B cell (primary cell): ENCODE measurements at regions not wholly inside any gene's neighbourhood (a gene's known extent, or its start where the extent isn't known, plus 50 kb on each side); places are given as distances from the start of the nearest gene placed in this dataset.

Source experiments
- ATAC-seq: fragments of 200-7000 bp; cut with Tn5 transposase; one replicate; pipeline ENCODE4 v1.10.0; 2021; ENCODE audit warnings: low read depth, mild to moderate bottlenecking, moderate number of reproducible peaks, moderate library complexity
- CTCF ChIA-PET: fragments of 350-600 bp; sonication (Branson Sonifier 250); formaldehyde crosslinking; loops from one replicate; lab custom pipeline; 2021; ENCODE audit warnings: antibody characterized with exemption, inconsistent platforms; lab: Charles Lee
- POLR2A ChIA-PET: fragments of 350-600 bp; sonication (Branson Sonifier 250); formaldehyde crosslinking; loops from one replicate; lab custom pipeline; 2021; ENCODE audit warnings: antibody characterized with exemption; lab: Charles Lee
- DNase-seq: peaks from one replicate; pipeline ENCODE4 v3.0.0; 2013
- H2AFZ ChIP-seq: 2 replicates; pipeline ENCODE4 v1.6.1; 2012; ENCODE audit warnings: mild to moderate bottlenecking, low read depth, low read length; ENCODE audit not compliant: insufficient read depth, poor library complexity, severe bottlenecking
- H3K27ac ChIP-seq, 2 donors: 1 replicate in 1 of 2; 2 replicates in 1 of 2; pipeline ENCODE4 v1.5.1; 2012 to 2013; ENCODE audit warnings: low read length in 2 of 2, mild to moderate bottlenecking in 2 of 2, moderate library complexity in 1 of 2
- H3K27me3 ChIP-seq, 4 experiments: fragments of 200-600 bp in 1 of 4; sonication (generic) in 1 of 4; replicated peaks in 1 of 4; 1 replicate in 2 of 4; 2 replicates in 2 of 4; pipeline versions ENCODE4 v1.6.1 to v1.7.0; 2013 to 2016; ENCODE audit warnings: low read length in 3 of 4, mild to moderate bottlenecking in 2 of 4, mixed read lengths in 1 of 4, moderate library complexity in 1 of 4; ENCODE audit not compliant: insufficient read depth in 4 of 4, control insufficient read depth in 3 of 4; ENCODE audit errors: control extremely low read depth in 1 of 4
- H3K36me3 ChIP-seq, 2 experiments: replicated peaks in 1 of 2; 1 replicate in 1 of 2; 2 replicates in 1 of 2; pipeline versions ENCODE4 v1.6.1 to v1.7.1; 2013; ENCODE audit warnings: low read length in 1 of 2; ENCODE audit not compliant: insufficient read depth in 2 of 2, control insufficient read depth in 1 of 2; ENCODE audit errors: control extremely low read depth in 1 of 2, extremely low read depth in 1 of 2
- H3K4me1 ChIP-seq, 2 donors: fragments of 200-600 bp in 1 of 2; sonication (generic) in 1 of 2; 1 replicate in 1 of 2; 2 replicates in 1 of 2; pipeline versions ENCODE4 v1.5.1 to v1.6.1; 2013 to 2017; ENCODE audit warnings: low read length in 2 of 2; ENCODE audit not compliant: control insufficient read depth in 2 of 2, insufficient read depth in 2 of 2
- H3K4me2 ChIP-seq: replicated peaks from 2 replicates; pipeline ENCODE3; 2012; ENCODE audit warnings: mild to moderate bottlenecking, low read depth, low read length; ENCODE audit not compliant: poor library complexity, severe bottlenecking
- H3K4me3 ChIP-seq, 5 experiments: fragments of 200-600 bp in 1 of 5; sonication (generic) in 1 of 5; 1 replicate in 3 of 5; 2 replicates in 2 of 5; pipeline versions ENCODE4 v1.5.1 to v1.7.0; 2011 to 2016; ENCODE audit warnings: low read length in 4 of 5, mild to moderate bottlenecking in 4 of 5, low read depth in 2 of 5, control low read depth in 1 of 5, moderate library complexity in 1 of 5; ENCODE audit not compliant: insufficient read depth in 1 of 5; ENCODE audit errors: control extremely low read depth in 1 of 5, extremely low read depth in 1 of 5
- H3K79me2 ChIP-seq: fragments of 200-600 bp; sonication (generic); one replicate; pipeline ENCODE4 v1.6.0; 2016; ENCODE audit warnings: low read length; ENCODE audit not compliant: control insufficient read depth, insufficient read depth
- H3K9ac ChIP-seq: fragments of 200-600 bp; sonication (generic); 2 replicates; pipeline ENCODE4 v1.6.1; 2017; ENCODE audit warnings: mild to moderate bottlenecking, low read length, moderate library complexity
- H3K9me3 ChIP-seq, 3 donors: one replicate each; pipeline versions ENCODE4 v1.6.1 to v1.7.1; 2013; ENCODE audit warnings: low read length in 2 of 3; ENCODE audit not compliant: control insufficient read depth in 2 of 3, insufficient read depth in 1 of 3; ENCODE audit errors: control extremely low read depth in 1 of 3
- H4K20me1 ChIP-seq: 2 replicates; pipeline ENCODE4 v1.6.0; 2012; ENCODE audit warnings: mild to moderate bottlenecking, low read length; ENCODE audit not compliant: insufficient read depth, control insufficient read depth, poor library complexity, severe bottlenecking
- H3K27ac Mint-ChIP-seq: one replicate; pipeline ENCODE4 v1.8.0; 2021; ENCODE audit warnings: mixed read lengths
- H3K27me3 Mint-ChIP-seq: one replicate; pipeline ENCODE4 v1.8.0; 2021; ENCODE audit warnings: mixed read lengths
- H3K4me1 Mint-ChIP-seq: one replicate; pipeline ENCODE4 v1.8.0; 2021; ENCODE audit warnings: mixed read lengths
- H3K4me3 Mint-ChIP-seq: one replicate; pipeline ENCODE4 v1.8.0; 2021; ENCODE audit warnings: mixed read lengths
- H3K9me3 Mint-ChIP-seq: one replicate; pipeline ENCODE4 v1.8.0; 2022; ENCODE audit warnings: mixed read lengths; ENCODE audit not compliant: insufficient read depth
- CTCF ChIP-seq: fragments of 200-600 bp; IDR thresholded peaks from one replicate; pipeline ENCODE4 v1.8.0; 2022; ENCODE audit warnings: antibody characterized with exemption, mild to moderate bottlenecking
- EZH2 ChIP-seq: IDR thresholded peaks from 2 replicates; pipeline ENCODE4 v1.6.1; 2012; ENCODE audit warnings: borderline replicate concordance, low read depth, mild to moderate bottlenecking, moderate library complexity, low read length; ENCODE audit not compliant: insufficient read depth, poor library complexity, severe bottlenecking
- WGBS: methylation state at CpG from one replicate; pipeline ENCODE4 v1.1.5; 2013; ENCODE audit warnings: missing lambda C conversion rate; ENCODE audit not compliant: insufficient coverage; 5-methylcytosine and 5-hydroxymethylcytosine counted together
- intact Hi-C: fragments of 100-400 bp; cut with micrococcal nuclease; formaldehyde crosslinking; loops from one replicate; pipeline ENCODE4 v1.10.0; 2022

GRCh38 chr5:74304536-74304935, 336.0 kb downstream of the ENC1 start:
- Histone ChIP-seq H3K9ac (no peak overlapping the region), H3K36me3 (no peaks in the 10 kb centered on the region), H3K4me2 (no peak overlapping the region), H3K9me3 (no peaks in the 10 kb centered on the region), H4K20me1 (no peaks in the 10 kb centered on the region), H3K27me3 (peaks cover 0 to 4% (median under 1%) of the 10 kb centered on the region in 4 experiments), H3K79me2 (no peaks in the 10 kb centered on the region), H2AFZ (no peak overlapping the region), H3K27ac (no peak overlapping the region), H3K4me1 (no peaks in the 10 kb centered on the region), H3K4me3 (no peak overlapping the region)
- ATAC-seq: no peak
- CTCF ChIA-PET: no interaction called here
- intact Hi-C loops: no loop called here
- no peak overlapping the region for H3K27ac Mint-ChIP-seq
- POLR2A ChIA-PET: no interaction called here
- TF ChIP-seq CTCF: no peak
- DNase-seq: no peak
- WGBS: 100% methylated on average over 1 of the region's 1 CpG
- H3K27me3 Mint-ChIP-seq: peaks cover 4% of the 10 kb centered on the region
- H3K9me3 Mint-ChIP-seq: no peaks in the 10 kb centered on the region
- no peaks in the 10 kb centered on the region for H3K4me1 Mint-ChIP-seq
- H3K4me3 Mint-ChIP-seq: no peak overlapping the region

- DNase-seq (no peak), ATAC-seq (no peak)
- ChIA-PET CTCF (no interaction called here), POLR2A (no interaction called here)
- Histone ChIP-seq H3K27ac (no peak overlapping the region), H3K9ac (no peak overlapping the region), H3K4me2 (no peak overlapping the region), H3K36me3 (no peaks in the 10 kb centered on the region), H4K20me1 (no peaks in the 10 kb centered on the region), H3K27me3 (peaks cover 0 to 4% (median under 1%) of the 10 kb centered on the region in 4 experiments), H3K4me1 (no peaks in the 10 kb centered on the region), H3K9me3 (no peaks in the 10 kb centered on the region), H3K4me3 (no peak overlapping the region), H2AFZ (no peak overlapping the region), H3K79me2 (no peaks in the 10 kb centered on the region)
- H3K9me3 Mint-ChIP-seq: no peaks in the 10 kb centered on the region
- WGBS: no CpG with 5 or more reads among the region's 3 CpGs
- intact Hi-C loops: no loop called here
- H3K27ac Mint-ChIP-seq: no peak overlapping the region
- peaks cover 4% of the 10 kb centered on the region for H3K27me3 Mint-ChIP-seq
- no peaks in the 10 kb centered on the region for H3K4me1 Mint-ChIP-seq
- TF ChIP-seq CTCF (no peak), EZH2 (no peak)
- no peak overlapping the region for H3K4me3 Mint-ChIP-seq
Observed at GRCh38 chr5:74303578-74303977, 336.9 kb downstream of the ENC1 start.
